ENCODE measurements at regions not wholly inside any gene's neighbourhood (a gene's known extent, or its start where the extent isn't known, plus 50 kb on each side); places are given as distances from the start of the nearest gene placed in this dataset.

- no peak for DNase-seq (ENCODE audit: extremely low spot score, unreplicated experiment)
These were observed 673.8 kb downstream of the PRELID2 start for GRCh38 chr5:145161391-145161790.

GRCh38 chr5:145160679-145161078 is 674.5 kb downstream of the PRELID2 start:
- TF ChIP-seq CTCF (IDR thresholded peaks at IDR 0.05), result no peak
- no peaks in the 10 kb centered on the region for H3K9me3 Mint-ChIP-seq (ENCODE audit: unreplicated experiment)
- no peaks in the 10 kb centered on the region for H3K4me1 Mint-ChIP-seq (ENCODE audit: unreplicated experiment)
- no peak overlapping the region for H3K4me3 Mint-ChIP-seq (ENCODE audit: unreplicated experiment)
- no peak overlapping the region for H3K27ac Mint-ChIP-seq (ENCODE audit: unreplicated experiment)
- DNase-seq (ENCODE audit: extremely low spot score, unreplicated experiment), result no peak
- no peaks in the 10 kb centered on the region for H3K36me3 Mint-ChIP-seq (ENCODE audit: unreplicated experiment)
- H3K27me3 Mint-ChIP-seq (ENCODE audit: unreplicated experiment), result no peaks in the 10 kb centered on the region

More at GRCh38 chr5:145161391-145161790, 673.8 kb downstream of the PRELID2 start:
- Mint-ChIP-seq H3K27ac (ENCODE audit: unreplicated experiment) (no peak overlapping the region), H3K4me3 (ENCODE audit: unreplicated experiment) (no peak overlapping the region), H3K36me3 (ENCODE audit: unreplicated experiment) (no peaks in the 10 kb centered on the region), H3K27me3 (ENCODE audit: unreplicated experiment) (no peaks in the 10 kb centered on the region), H3K4me1 (ENCODE audit: unreplicated experiment) (no peaks in the 10 kb centered on the region), H3K9me3 (ENCODE audit: unreplicated experiment) (no peaks in the 10 kb centered on the region)
- no peak for TF ChIP-seq CTCF (IDR thresholded peaks at IDR 0.05)

GRCh38 chr5:145158730-145159129 is 676.4 kb downstream of the PRELID2 start:
- Mint-ChIP-seq H3K27ac (ENCODE audit: unreplicated experiment) (no peak overlapping the region), H3K4me1 (ENCODE audit: unreplicated experiment) (no peaks in the 10 kb centered on the region), H3K27me3 (ENCODE audit: unreplicated experiment) (no peaks in the 10 kb centered on the region), H3K4me3 (ENCODE audit: unreplicated experiment) (no peak overlapping the region), H3K36me3 (ENCODE audit: unreplicated experiment) (no peaks in the 10 kb centered on the region), H3K9me3 (ENCODE audit: unreplicated experiment) (no peaks in the 10 kb centered on the region)
- no peak for TF ChIP-seq CTCF (IDR thresholded peaks at IDR 0.05)
- DNase-seq (ENCODE audit: extremely low spot score, unreplicated experiment), result no peak

GRCh38 chr5:145157841-145158240 is 677.3 kb downstream of the PRELID2 start:
- DNase-seq (ENCODE audit: extremely low spot score, unreplicated experiment), result no peak
- TF ChIP-seq CTCF (IDR thresholded peaks at IDR 0.05), result no peak
- H3K4me3 Mint-ChIP-seq (ENCODE audit: unreplicated experiment), result no peak overlapping the region
- H3K27ac Mint-ChIP-seq (ENCODE audit: unreplicated experiment), result no peak overlapping the region
- no peaks in the 10 kb centered on the region for H3K4me1 Mint-ChIP-seq (ENCODE audit: unreplicated experiment)
- no peaks in the 10 kb centered on the region for H3K27me3 Mint-ChIP-seq (ENCODE audit: unreplicated experiment)
- no peaks in the 10 kb centered on the region for H3K36me3 Mint-ChIP-seq (ENCODE audit: unreplicated experiment)
- H3K9me3 Mint-ChIP-seq (ENCODE audit: unreplicated experiment), result no peaks in the 10 kb centered on the region

- TF ChIP-seq CTCF (IDR thresholded peaks at IDR 0.05), result no peak
- Mint-ChIP-seq H3K27me3 (ENCODE audit: unreplicated experiment) (no peaks in the 10 kb centered on the region), H3K9me3 (ENCODE audit: unreplicated experiment) (no peaks in the 10 kb centered on the region), H3K4me1 (ENCODE audit: unreplicated experiment) (no peaks in the 10 kb centered on the region), H3K27ac (ENCODE audit: unreplicated experiment) (no peak overlapping the region), H3K4me3 (ENCODE audit: unreplicated experiment) (no peak overlapping the region), H3K36me3 (ENCODE audit: unreplicated experiment) (no peaks in the 10 kb centered on the region)
- no peak for DNase-seq (ENCODE audit: extremely low spot score, unreplicated experiment)
These were observed 693.6 kb downstream of the PRELID2 start for GRCh38 chr5:145141534-145141933.
